ENCODE measurements at regions not wholly inside any gene's neighbourhood (a gene's known extent, or its start where the extent isn't known, plus 50 kb on each side); places are given as distances from the start of the nearest gene placed in this dataset.

DNA sequence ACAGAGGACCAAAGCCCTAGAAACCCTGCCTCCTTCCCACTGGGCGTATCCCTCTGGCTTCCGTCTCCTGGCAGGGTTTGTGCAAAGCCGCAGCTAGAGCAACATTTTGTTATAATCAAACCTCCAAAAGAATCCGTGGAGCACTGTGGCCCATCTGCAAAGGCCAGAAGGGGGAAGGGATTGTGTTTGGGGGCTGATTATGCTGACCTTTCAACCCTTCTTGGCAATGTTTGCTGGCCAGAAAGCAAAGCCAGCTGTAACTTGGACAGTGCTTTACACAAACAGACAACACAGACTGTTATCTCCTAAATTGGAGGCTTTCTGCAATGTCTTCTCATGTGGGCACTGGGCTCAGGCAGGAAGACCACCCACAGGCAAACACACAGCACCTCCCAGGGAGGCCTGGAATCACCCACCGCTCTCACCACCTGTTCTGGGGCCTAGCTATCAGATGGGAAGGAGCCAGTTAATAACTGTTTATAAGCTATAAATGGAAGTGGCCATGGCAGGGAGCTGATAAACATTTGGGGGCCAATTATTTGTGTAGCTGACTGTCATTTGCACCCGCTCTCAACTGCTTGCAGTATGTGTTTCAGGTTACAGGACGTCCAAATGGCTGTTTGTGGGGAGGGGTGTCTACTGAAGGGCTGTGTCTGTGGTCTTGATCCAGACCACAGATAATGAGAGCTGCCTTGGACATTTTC lies 121.6 kb upstream of the ERCC6L2 start:
- TF ChIP-seq, protein P1, sequence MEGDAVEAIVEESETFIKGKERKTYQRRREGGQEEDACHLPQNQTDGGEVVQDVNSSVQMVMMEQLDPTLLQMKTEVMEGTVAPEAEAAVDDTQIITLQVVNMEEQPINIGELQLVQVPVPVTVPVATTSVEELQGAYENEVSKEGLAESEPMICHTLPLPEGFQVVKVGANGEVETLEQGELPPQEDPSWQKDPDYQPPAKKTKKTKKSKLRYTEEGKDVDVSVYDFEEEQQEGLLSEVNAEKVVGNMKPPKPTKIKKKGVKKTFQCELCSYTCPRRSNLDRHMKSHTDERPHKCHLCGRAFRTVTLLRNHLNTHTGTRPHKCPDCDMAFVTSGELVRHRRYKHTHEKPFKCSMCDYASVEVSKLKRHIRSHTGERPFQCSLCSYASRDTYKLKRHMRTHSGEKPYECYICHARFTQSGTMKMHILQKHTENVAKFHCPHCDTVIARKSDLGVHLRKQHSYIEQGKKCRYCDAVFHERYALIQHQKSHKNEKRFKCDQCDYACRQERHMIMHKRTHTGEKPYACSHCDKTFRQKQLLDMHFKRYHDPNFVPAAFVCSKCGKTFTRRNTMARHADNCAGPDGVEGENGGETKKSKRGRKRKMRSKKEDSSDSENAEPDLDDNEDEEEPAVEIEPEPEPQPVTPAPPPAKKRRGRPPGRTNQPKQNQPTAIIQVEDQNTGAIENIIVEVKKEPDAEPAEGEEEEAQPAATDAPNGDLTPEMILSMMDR (IDR thresholded peaks at IDR 0.05), result no peak
- TF ChIP-seq POLR2A (IDR thresholded peaks at IDR 0.05) (no peak), EP300 (IDR thresholded peaks at IDR 0.05) (no peak)
